ENCODE measurements at regions not wholly inside any gene's neighbourhood (a gene's known extent, or its start where the extent isn't known, plus 50 kb on each side); places are given as distances from the start of the nearest gene placed in this dataset.

DNA sequence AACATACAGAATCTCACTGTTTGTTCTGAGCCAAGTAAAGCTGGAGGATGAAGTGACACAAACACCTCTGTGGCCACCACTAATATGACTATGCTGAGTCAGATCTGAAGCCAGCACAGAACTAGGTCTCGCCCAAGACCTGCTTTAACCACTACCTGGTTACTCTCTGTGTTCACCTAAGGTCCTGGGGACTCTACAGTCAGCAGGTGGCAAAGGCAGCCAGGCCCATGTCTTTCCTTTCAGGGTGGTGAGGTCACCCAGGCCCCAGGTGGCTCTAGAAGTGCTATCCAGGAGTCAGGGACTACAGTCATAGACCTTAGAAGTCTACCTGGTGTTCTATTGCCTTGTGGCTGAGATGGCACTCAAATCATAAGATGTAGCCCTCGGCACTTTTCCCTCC lies 287.9 kb upstream of the ARRDC4 start:
- DNase-seq (ENCODE audit: low read depth, low spot score) = no peak
- Histone ChIP-seq H3K4me2 (ENCODE audit: insufficient read depth, low read length) (no peak overlapping the region), H3K79me2 (ENCODE audit: control insufficient read depth, insufficient read depth, low read length) (no peaks in the 10 kb centered on the region), H4K20me1 (replicated peaks; ENCODE audit: control insufficient read depth, extremely low read depth, insufficient read depth, low read length) (no peaks in the 10 kb centered on the region), H3K9me1 (replicated peaks; ENCODE audit: control insufficient read depth, extremely low read depth, insufficient read depth, low read length) (no peaks in the 10 kb centered on the region), H3K36me3 (ENCODE audit: control insufficient read depth in 2 of 2, extremely low read depth in 1 of 2, insufficient read depth in 2 of 2, low read length in 2 of 2) (no peaks in the 10 kb centered on the region), H3K9ac (replicated peaks; ENCODE audit: extremely low read depth, insufficient read depth, low read length) (no peak overlapping the region), H3K9me3 (replicated peaks; ENCODE audit: control insufficient read depth, insufficient read depth, low read length) (peaks cover 2% of the 10 kb centered on the region), H3K27ac (ENCODE audit: insufficient read depth, low read depth, low read length) (no peak overlapping the region), H3K4me1 (ENCODE audit: control insufficient read depth, extremely low read depth, insufficient read depth, low read length) (no peaks in the 10 kb centered on the region), H2AFZ (ENCODE audit: low read depth, low read length) (no peak overlapping the region), H3K27me3 (ENCODE audit: control insufficient read depth in 2 of 2, insufficient read depth in 2 of 2, low read length in 2 of 2) (no peaks in the 10 kb centered on the region), H3K4me3 (replicated peaks in 1 of 3; ENCODE audit: insufficient read depth in 1 of 3, low read depth in 1 of 3, low read length in 3 of 3) (no peak overlapping the region)
- dilution Hi-C loops (cut with MboI; ENCODE audit: extremely low pct_ligation_motif_present, low sequenced_read_pairs) (no loop called here), intact Hi-C loops (cut with micrococcal nuclease) (no loop called here)
- no TSS peak for BruUV-seq (replicated peaks)
- no peak for TF ChIP-seq EZH2 (IDR thresholded peaks at IDR 0.05; ENCODE audit: borderline replicate concordance, low read depth, low read length, severe bottlenecking)
- TF ChIP-seq POLR2A (IDR thresholded peaks at IDR 0.05; ENCODE audit: low read depth, low read length) = no peak
- TF ChIP-seq, protein P1, sequence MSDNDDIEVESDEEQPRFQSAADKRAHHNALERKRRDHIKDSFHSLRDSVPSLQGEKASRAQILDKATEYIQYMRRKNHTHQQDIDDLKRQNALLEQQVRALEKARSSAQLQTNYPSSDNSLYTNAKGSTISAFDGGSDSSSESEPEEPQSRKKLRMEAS (IDR thresholded peaks at IDR 0.05; ENCODE audit: insufficient read depth, insufficient read length) = no peak
- no peak for TF ChIP-seq GATA2 (IDR thresholded peaks at IDR 0.05; ENCODE audit: insufficient read depth, insufficient read length, low read depth, low read length)
- TF ChIP-seq, protein P2, sequence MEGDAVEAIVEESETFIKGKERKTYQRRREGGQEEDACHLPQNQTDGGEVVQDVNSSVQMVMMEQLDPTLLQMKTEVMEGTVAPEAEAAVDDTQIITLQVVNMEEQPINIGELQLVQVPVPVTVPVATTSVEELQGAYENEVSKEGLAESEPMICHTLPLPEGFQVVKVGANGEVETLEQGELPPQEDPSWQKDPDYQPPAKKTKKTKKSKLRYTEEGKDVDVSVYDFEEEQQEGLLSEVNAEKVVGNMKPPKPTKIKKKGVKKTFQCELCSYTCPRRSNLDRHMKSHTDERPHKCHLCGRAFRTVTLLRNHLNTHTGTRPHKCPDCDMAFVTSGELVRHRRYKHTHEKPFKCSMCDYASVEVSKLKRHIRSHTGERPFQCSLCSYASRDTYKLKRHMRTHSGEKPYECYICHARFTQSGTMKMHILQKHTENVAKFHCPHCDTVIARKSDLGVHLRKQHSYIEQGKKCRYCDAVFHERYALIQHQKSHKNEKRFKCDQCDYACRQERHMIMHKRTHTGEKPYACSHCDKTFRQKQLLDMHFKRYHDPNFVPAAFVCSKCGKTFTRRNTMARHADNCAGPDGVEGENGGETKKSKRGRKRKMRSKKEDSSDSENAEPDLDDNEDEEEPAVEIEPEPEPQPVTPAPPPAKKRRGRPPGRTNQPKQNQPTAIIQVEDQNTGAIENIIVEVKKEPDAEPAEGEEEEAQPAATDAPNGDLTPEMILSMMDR (IDR thresholded peaks at IDR 0.05; ENCODE audit: extremely low read depth in 1 of 2, insufficient read depth in 1 of 2, low read depth in 1 of 2, low read length in 2 of 2) = no peak
- TF ChIP-seq JUN (IDR thresholded peaks at IDR 0.05; ENCODE audit: borderline replicate concordance, insufficient read depth, insufficient read length, low read depth) = no peak
- FAIRE-seq = no peak
- POLR2A ChIA-PET = no interaction called here
- CTCF ChIA-PET = no interaction called here

DNA sequence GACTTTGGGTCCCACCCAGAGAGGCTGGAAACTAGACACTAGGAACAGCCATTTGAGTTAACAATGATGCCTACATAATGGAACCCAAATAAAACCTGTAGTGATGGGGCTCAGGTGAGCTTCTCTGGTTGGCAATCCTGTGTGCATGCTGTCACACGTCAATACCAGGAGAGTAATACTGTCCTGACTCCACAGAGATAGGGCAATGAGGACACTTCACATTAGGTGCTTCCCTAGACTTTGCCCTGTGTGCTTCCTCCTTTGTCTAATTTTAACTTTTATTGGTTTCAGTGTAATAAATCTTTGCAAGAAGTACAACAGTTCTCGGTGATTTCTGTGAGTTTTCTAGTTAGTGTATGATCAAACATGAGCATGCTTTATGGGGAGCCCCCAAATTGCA lies 281.8 kb upstream of the ARRDC4 start:
- ChIA-PET CTCF (no interaction called here), POLR2A (no interaction called here)
- Histone ChIP-seq H3K27me3 (ENCODE audit: control insufficient read depth in 2 of 2, insufficient read depth in 2 of 2, low read length in 2 of 2) (no peaks in the 10 kb centered on the region), H2AFZ (ENCODE audit: low read depth, low read length) (no peak overlapping the region), H3K4me3 (replicated peaks in 1 of 3; ENCODE audit: insufficient read depth in 1 of 3, low read depth in 1 of 3, low read length in 3 of 3) (no peak overlapping the region), H3K4me1 (ENCODE audit: control insufficient read depth, extremely low read depth, insufficient read depth, low read length) (no peaks in the 10 kb centered on the region), H3K4me2 (ENCODE audit: insufficient read depth, low read length) (no peak overlapping the region), H3K27ac (ENCODE audit: insufficient read depth, low read depth, low read length) (no peak overlapping the region), H3K9ac (replicated peaks; ENCODE audit: extremely low read depth, insufficient read depth, low read length) (no peak overlapping the region), H3K36me3 (ENCODE audit: control insufficient read depth in 2 of 2, extremely low read depth in 1 of 2, insufficient read depth in 2 of 2, low read length in 2 of 2) (no peaks in the 10 kb centered on the region), H3K79me2 (ENCODE audit: control insufficient read depth, insufficient read depth, low read length) (no peaks in the 10 kb centered on the region), H4K20me1 (replicated peaks; ENCODE audit: control insufficient read depth, extremely low read depth, insufficient read depth, low read length) (no peaks in the 10 kb centered on the region), H3K9me3 (replicated peaks; ENCODE audit: control insufficient read depth, insufficient read depth, low read length) (no peaks in the 10 kb centered on the region), H3K9me1 (replicated peaks; ENCODE audit: control insufficient read depth, extremely low read depth, insufficient read depth, low read length) (no peaks in the 10 kb centered on the region)
- no TSS peak for BruUV-seq (replicated peaks)
- dilution Hi-C loops (cut with MboI; ENCODE audit: extremely low pct_ligation_motif_present, low sequenced_read_pairs) (no loop called here), intact Hi-C loops (cut with micrococcal nuclease) (no loop called here)
- DNase-seq (ENCODE audit: low read depth, low spot score) (no peak), FAIRE-seq (no peak)
- TF ChIP-seq POLR2AphosphoS5 (IDR thresholded peaks at IDR 0.05; ENCODE audit: insufficient read depth, low read depth, low read length) = no peak
- TF ChIP-seq, protein P1 (IDR thresholded peaks at IDR 0.05; ENCODE audit: insufficient read depth, insufficient read length) = no peak
- TF ChIP-seq MYC (IDR thresholded peaks at IDR 0.05; ENCODE audit: low read depth, low read length) = no peak
- no peak for TF ChIP-seq EZH2 (IDR thresholded peaks at IDR 0.05; ENCODE audit: borderline replicate concordance, low read depth, low read length, severe bottlenecking)
- no peak for TF ChIP-seq FOS (IDR thresholded peaks at IDR 0.05; ENCODE audit: borderline replicate concordance, insufficient read depth, low read length)
- no peak for TF ChIP-seq POLR2A (IDR thresholded peaks at IDR 0.05; ENCODE audit: low read depth, low read length)
- TF ChIP-seq, protein P2 (IDR thresholded peaks at IDR 0.05; ENCODE audit: extremely low read depth in 1 of 2, insufficient read depth in 1 of 2, low read depth in 1 of 2, low read length in 2 of 2) = no peak
- TF ChIP-seq JUN (IDR thresholded peaks at IDR 0.05; ENCODE audit: borderline replicate concordance, insufficient read depth, insufficient read length, low read depth) = no peak
- no peak for TF ChIP-seq GATA2 (IDR thresholded peaks at IDR 0.05; ENCODE audit: insufficient read depth, insufficient read length, low read depth, low read length)

Data from endothelial cell of umbilical vein (primary cell).